GM12875 (cell line): ENCODE measurements at regions not wholly inside any gene's neighbourhood (a gene's known extent, or its start where the extent isn't known, plus 50 kb on each side); places are given as distances from the start of the nearest gene placed in this dataset.

Source experiments
- H3K4me3 ChIP-seq: one replicate; pipeline ENCODE4 v1.5.1; 2011; ENCODE audit warnings: low read depth, low read length, control low read depth
- CTCF ChIP-seq: IDR thresholded peaks from 2 replicates; pipeline ENCODE4 v1.5.1; 2011; ENCODE audit warnings: low read depth, mild to moderate bottlenecking, control low read depth, inconsistent platforms, low read length, moderate library complexity, borderline replicate concordance; ENCODE audit not compliant: insufficient read depth

DNA sequence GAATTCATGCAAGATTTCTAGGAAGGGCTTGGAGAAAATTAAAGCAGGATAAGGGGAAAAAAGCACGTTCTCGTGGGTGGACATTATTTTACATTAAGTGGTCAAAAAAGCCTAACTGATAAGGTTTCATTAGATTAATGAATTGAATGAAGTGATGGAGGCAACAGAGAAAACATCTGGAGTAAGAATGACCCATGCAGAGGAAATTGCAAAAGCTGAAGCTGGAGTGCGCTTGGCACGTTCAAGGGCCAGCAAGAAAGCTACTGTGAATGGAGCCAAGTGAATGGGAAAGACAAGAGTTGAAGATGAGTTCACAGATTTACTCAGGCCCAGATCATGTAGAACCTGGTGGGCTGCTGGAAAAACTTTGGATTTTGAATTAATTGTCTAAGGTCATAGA lies 777.9 kb downstream of the DACH1 start:
- TF ChIP-seq CTCF, result no peak
- no peak overlapping the region for H3K4me3 ChIP-seq

- no peak overlapping the region for H3K4me3 ChIP-seq
- no peak for TF ChIP-seq CTCF
These were observed 779.6 kb downstream of the DACH1 start for GRCh38 chr13:71087432-71087831.

GRCh38 chr13:71087006-71087405 lies 780.0 kb downstream of the DACH1 start:
- TF ChIP-seq CTCF, result no peak
- no peak overlapping the region for H3K4me3 ChIP-seq

DNA sequence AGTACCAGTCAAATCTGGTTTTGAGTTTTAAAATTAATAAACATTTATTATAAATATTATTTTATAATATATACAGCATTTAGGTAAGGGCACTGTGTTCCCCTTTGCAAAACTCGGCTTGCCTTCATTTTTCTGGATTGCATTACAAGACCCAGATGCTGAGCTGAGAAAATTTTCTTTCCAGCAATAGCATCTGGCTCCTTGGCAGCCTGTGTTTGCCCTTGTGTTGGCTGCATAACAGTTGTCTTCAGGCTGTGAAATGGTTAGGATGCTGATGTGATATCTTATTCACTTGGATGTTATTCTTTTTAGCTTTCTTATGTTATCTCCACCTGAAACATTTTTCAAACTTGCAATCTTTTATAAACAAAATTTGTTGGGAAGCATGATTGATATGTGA lies 784.4 kb downstream of the DACH1 start:
- H3K4me3 ChIP-seq, result no peak overlapping the region
- no peak for TF ChIP-seq CTCF

GRCh38 chr13:71079638-71080037 lies 787.4 kb downstream of the DACH1 start:
- no peak overlapping the region for H3K4me3 ChIP-seq
- no peak for TF ChIP-seq CTCF

- no peak overlapping the region for H3K4me3 ChIP-seq
- TF ChIP-seq CTCF, result no peak
These were observed 799.0 kb downstream of the DACH1 start for GRCh38 chr13:71068041-71068440.

GRCh38 chr13:71067165-71067815 lies 799.7 kb downstream of the DACH1 start:
- no peak for TF ChIP-seq CTCF
- no peak overlapping the region for H3K4me3 ChIP-seq
